ENCODE measurements at regions not wholly inside any gene's neighbourhood (a gene's known extent, or its start where the extent isn't known, plus 50 kb on each side); places are given as distances from the start of the nearest gene placed in this dataset.
A peak's percentile ranks its signal among the peaks of the same experiment; 100 is the strongest.
"Not testable (repeated sequence)": the region's sequence is repeated elsewhere in the genome, so short reads cannot be mapped to it uniquely, and the experiment has no call there.

GRCh38 chr21:15124731-15125130 is 59.9 kb upstream of the NRIP1 start:
- Mint-ChIP-seq H3K36me3 (no peaks in the 10 kb centered on the region), H3K4me1 (no peaks in the 10 kb centered on the region), H3K4me3 (no peak overlapping the region), H3K27me3 (ENCODE audit: low read depth in 2 of 2) (peaks cover 15 to 44% of the 10 kb centered on the region in 2 donors), H3K9me3 (peaks cover 0 to 3% of the 10 kb centered on the region in 2 donors), H3K27ac (no peak overlapping the region)
- Histone ChIP-seq H3K9me3 (ENCODE audit: control insufficient read depth, insufficient read depth, low read length) (no peaks in the 10 kb centered on the region), H3K27ac (ENCODE audit: low read length) (no peak overlapping the region), H3K36me3 (ENCODE audit: control insufficient read depth, insufficient read depth, low read length) (no peaks in the 10 kb centered on the region), H3K4me3 (ENCODE audit: low read length) (no peak overlapping the region), H3K4me1 (ENCODE audit: control insufficient read depth, insufficient read depth, low read length) (no peaks in the 10 kb centered on the region), H3K27me3 (ENCODE audit: control insufficient read depth, insufficient read depth, low read length) (no peaks in the 10 kb centered on the region)
- no peak for TF ChIP-seq CTCF (IDR thresholded peaks at IDR 0.05)
- 83% methylated on average over 3 of the region's 3 CpGs for WGBS (ENCODE audit: insufficient coverage)
- intact Hi-C loops (cut with micrococcal nuclease) = no loop called here
- ATAC-seq (no peak), DNase-seq (no peak)

DNA sequence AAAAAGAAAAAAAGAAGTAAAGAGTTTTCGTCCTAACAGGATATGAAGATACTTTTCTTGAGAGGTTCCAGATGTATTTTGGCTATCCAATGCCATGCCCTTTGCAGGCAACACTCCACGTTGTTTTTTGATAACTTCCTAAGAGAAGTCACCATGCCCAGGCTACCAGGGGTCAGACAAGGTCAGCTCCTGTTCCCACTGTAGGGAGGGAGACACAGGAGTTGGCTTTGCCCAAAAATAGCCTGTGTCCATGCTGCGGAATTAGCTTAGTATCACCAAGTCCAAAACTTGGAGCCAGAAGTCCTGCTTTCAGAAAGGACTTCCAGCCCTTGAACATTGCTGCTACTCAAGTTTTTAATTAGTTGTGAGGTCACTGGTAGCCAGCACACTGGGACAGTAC is 62.1 kb upstream of the NRIP1 start:
- no peak for TF ChIP-seq CTCF (IDR thresholded peaks at IDR 0.05)
- Histone ChIP-seq H3K36me3 (ENCODE audit: control insufficient read depth, insufficient read depth, low read length) (no peaks in the 10 kb centered on the region), H3K27ac (ENCODE audit: low read length) (no peak overlapping the region), H3K4me1 (ENCODE audit: control insufficient read depth, insufficient read depth, low read length) (no peaks in the 10 kb centered on the region), H3K4me3 (ENCODE audit: low read length) (no peak overlapping the region), H3K27me3 (ENCODE audit: control insufficient read depth, insufficient read depth, low read length) (no peaks in the 10 kb centered on the region), H3K9me3 (ENCODE audit: control insufficient read depth, insufficient read depth, low read length) (no peaks in the 10 kb centered on the region)
- Mint-ChIP-seq H3K4me1 (no peaks in the 10 kb centered on the region), H3K27me3 (ENCODE audit: low read depth in 2 of 2) (peaks cover 2 to 29% of the 10 kb centered on the region in 2 donors), H3K36me3 (no peaks in the 10 kb centered on the region), H3K27ac (no peak overlapping the region), H3K4me3 (no peak overlapping the region), H3K9me3 (peaks cover 0 to 3% of the 10 kb centered on the region in 2 donors)
- DNase-seq (no peak), ATAC-seq (no peak)
- intact Hi-C loops (cut with micrococcal nuclease) = no loop called here
- WGBS (ENCODE audit: insufficient coverage) = 56% methylated on average over 3 of the region's 3 CpGs

- Mint-ChIP-seq H3K27me3 (ENCODE audit: low read depth in 2 of 2) (peaks cover 2 to 24% of the 10 kb centered on the region in 2 donors), H3K4me1 (no peaks in the 10 kb centered on the region), H3K27ac (no peak overlapping the region), H3K4me3 (no peak overlapping the region), H3K36me3 (no peaks in the 10 kb centered on the region), H3K9me3 (peaks cover 0 to 3% of the 10 kb centered on the region in 2 donors)
- Histone ChIP-seq H3K27ac (ENCODE audit: low read length) (no peak overlapping the region), H3K36me3 (ENCODE audit: control insufficient read depth, insufficient read depth, low read length) (no peaks in the 10 kb centered on the region), H3K4me1 (ENCODE audit: control insufficient read depth, insufficient read depth, low read length) (no peaks in the 10 kb centered on the region), H3K27me3 (ENCODE audit: control insufficient read depth, insufficient read depth, low read length) (no peaks in the 10 kb centered on the region), H3K4me3 (ENCODE audit: low read length) (no peak overlapping the region), H3K9me3 (ENCODE audit: control insufficient read depth, insufficient read depth, low read length) (no peaks in the 10 kb centered on the region)
- no peak for DNase-seq
- TF ChIP-seq CTCF (IDR thresholded peaks at IDR 0.05) = no peak
- no peak for ATAC-seq
- intact Hi-C loops (cut with micrococcal nuclease) = no loop called here
Observed at GRCh38 chr21:15127437-15127836, 62.6 kb upstream of the NRIP1 start.

- DNase-seq = no peak
- Histone ChIP-seq H3K27ac (ENCODE audit: low read length) (no peak overlapping the region), H3K36me3 (ENCODE audit: control insufficient read depth, insufficient read depth, low read length) (no peaks in the 10 kb centered on the region), H3K9me3 (ENCODE audit: control insufficient read depth, insufficient read depth, low read length) (no peaks in the 10 kb centered on the region), H3K4me1 (ENCODE audit: control insufficient read depth, insufficient read depth, low read length) (no peaks in the 10 kb centered on the region), H3K4me3 (ENCODE audit: low read length) (no peak overlapping the region), H3K27me3 (ENCODE audit: control insufficient read depth, insufficient read depth, low read length) (no peaks in the 10 kb centered on the region)
- H3K27me3 Mint-ChIP-seq (ENCODE audit: low read depth in 2 of 2) = peaks cover 2 to 19% of the 10 kb centered on the region in 2 donors
- TF ChIP-seq CTCF (IDR thresholded peaks at IDR 0.05) = no peak
- no peak overlapping the region for H3K27ac Mint-ChIP-seq
- ATAC-seq = no peak
- intact Hi-C loops (cut with micrococcal nuclease) = no loop called here
- H3K4me3 Mint-ChIP-seq = no peak overlapping the region
- H3K9me3 Mint-ChIP-seq = peaks cover 0 to 3% of the 10 kb centered on the region in 2 donors
- WGBS (ENCODE audit: insufficient coverage) = no CpG with 5 or more reads among the region's 1 CpG
- no peaks in the 10 kb centered on the region for H3K4me1 Mint-ChIP-seq
- H3K36me3 Mint-ChIP-seq = no peaks in the 10 kb centered on the region
Observed at GRCh38 chr21:15128267-15128666, 63.5 kb upstream of the NRIP1 start.

- H3K36me3 ChIP-seq (ENCODE audit: control insufficient read depth, insufficient read depth, low read length); H3K4me3 Mint-ChIP-seq; H3K4me1 ChIP-seq (ENCODE audit: control insufficient read depth, insufficient read depth, low read length); intact Hi-C loops (cut with micrococcal nuclease); H3K36me3 Mint-ChIP-seq; H3K4me1 Mint-ChIP-seq; H3K9me3 ChIP-seq (ENCODE audit: control insufficient read depth, insufficient read depth, low read length); DNase-seq; H3K27ac Mint-ChIP-seq; H3K27me3 ChIP-seq (ENCODE audit: control insufficient read depth, insufficient read depth, low read length); H3K4me3 ChIP-seq (ENCODE audit: low read length); H3K9me3 Mint-ChIP-seq; H3K27ac ChIP-seq (ENCODE audit: low read length): not testable (repeated sequence)
- ATAC-seq = peak in 2 of 3 donors; percentile 30 to 38
- H3K27me3 Mint-ChIP-seq (ENCODE audit: low read depth in 2 of 2) = peaks cover 2 to 15% of the 10 kb centered on the region in 2 donors
Observed at GRCh38 chr21:15128714-15129113, 63.9 kb upstream of the NRIP1 start.
